ENCODE measurements at regions not wholly inside any gene's neighbourhood (a gene's known extent, or its start where the extent isn't known, plus 50 kb on each side); places are given as distances from the start of the nearest gene placed in this dataset.

- TF ChIP-seq, protein P1, sequence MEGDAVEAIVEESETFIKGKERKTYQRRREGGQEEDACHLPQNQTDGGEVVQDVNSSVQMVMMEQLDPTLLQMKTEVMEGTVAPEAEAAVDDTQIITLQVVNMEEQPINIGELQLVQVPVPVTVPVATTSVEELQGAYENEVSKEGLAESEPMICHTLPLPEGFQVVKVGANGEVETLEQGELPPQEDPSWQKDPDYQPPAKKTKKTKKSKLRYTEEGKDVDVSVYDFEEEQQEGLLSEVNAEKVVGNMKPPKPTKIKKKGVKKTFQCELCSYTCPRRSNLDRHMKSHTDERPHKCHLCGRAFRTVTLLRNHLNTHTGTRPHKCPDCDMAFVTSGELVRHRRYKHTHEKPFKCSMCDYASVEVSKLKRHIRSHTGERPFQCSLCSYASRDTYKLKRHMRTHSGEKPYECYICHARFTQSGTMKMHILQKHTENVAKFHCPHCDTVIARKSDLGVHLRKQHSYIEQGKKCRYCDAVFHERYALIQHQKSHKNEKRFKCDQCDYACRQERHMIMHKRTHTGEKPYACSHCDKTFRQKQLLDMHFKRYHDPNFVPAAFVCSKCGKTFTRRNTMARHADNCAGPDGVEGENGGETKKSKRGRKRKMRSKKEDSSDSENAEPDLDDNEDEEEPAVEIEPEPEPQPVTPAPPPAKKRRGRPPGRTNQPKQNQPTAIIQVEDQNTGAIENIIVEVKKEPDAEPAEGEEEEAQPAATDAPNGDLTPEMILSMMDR (IDR thresholded peaks at IDR 0.05), result no peak
- TF ChIP-seq CREB1 (CRISPR knock-in tag; IDR thresholded peaks at IDR 0.05), result no peak
- no peak for TF ChIP-seq AFF4 (CRISPR knock-in tag; IDR thresholded peaks at IDR 0.05; ENCODE audit: borderline replicate concordance)
- no peak for TF ChIP-seq EMX1 (CRISPR knock-in tag; IDR thresholded peaks at IDR 0.05)
- TF ChIP-seq, protein P2, sequence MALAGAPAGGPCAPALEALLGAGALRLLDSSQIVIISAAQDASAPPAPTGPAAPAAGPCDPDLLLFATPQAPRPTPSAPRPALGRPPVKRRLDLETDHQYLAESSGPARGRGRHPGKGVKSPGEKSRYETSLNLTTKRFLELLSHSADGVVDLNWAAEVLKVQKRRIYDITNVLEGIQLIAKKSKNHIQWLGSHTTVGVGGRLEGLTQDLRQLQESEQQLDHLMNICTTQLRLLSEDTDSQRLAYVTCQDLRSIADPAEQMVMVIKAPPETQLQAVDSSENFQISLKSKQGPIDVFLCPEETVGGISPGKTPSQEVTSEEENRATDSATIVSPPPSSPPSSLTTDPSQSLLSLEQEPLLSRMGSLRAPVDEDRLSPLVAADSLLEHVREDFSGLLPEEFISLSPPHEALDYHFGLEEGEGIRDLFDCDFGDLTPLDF (CRISPR knock-in tag; IDR thresholded peaks at IDR 0.05), result no peak
- TF ChIP-seq SP1 (CRISPR knock-in tag; conservative IDR thresholded peaks at IDR 0.05), result no peak
- TF ChIP-seq USF2 (CRISPR knock-in tag; IDR thresholded peaks at IDR 0.05), result no peak
- TF ChIP-seq KAT7 (CRISPR knock-in tag; IDR thresholded peaks at IDR 0.05; ENCODE audit: borderline replicate concordance), result no peak
- TF ChIP-seq, protein P3, sequence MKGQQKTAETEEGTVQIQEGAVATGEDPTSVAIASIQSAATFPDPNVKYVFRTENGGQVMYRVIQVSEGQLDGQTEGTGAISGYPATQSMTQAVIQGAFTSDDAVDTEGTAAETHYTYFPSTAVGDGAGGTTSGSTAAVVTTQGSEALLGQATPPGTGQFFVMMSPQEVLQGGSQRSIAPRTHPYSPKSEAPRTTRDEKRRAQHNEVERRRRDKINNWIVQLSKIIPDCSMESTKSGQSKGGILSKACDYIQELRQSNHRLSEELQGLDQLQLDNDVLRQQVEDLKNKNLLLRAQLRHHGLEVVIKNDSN (CRISPR knock-in tag; IDR thresholded peaks at IDR 0.05), result no peak
- TF ChIP-seq ZNF317 (CRISPR knock-in tag; IDR thresholded peaks at IDR 0.05; ENCODE audit: borderline replicate concordance, low read depth), result no peak
- TF ChIP-seq ESRRA (CRISPR knock-in tag; IDR thresholded peaks at IDR 0.05; ENCODE audit: borderline replicate concordance), result no peak
These were observed 411.6 kb downstream of the BRINP1 start for GRCh38 chr9:118957585-118957984.

Data from WTC11 (cell line).